ENCODE measurements at regions not wholly inside any gene's neighbourhood (a gene's known extent, or its start where the extent isn't known, plus 50 kb on each side); places are given as distances from the start of the nearest gene placed in this dataset.
"Not testable (repeated sequence)": the region's sequence is repeated elsewhere in the genome, so short reads cannot be mapped to it uniquely, and the experiment has no call there.

DNA sequence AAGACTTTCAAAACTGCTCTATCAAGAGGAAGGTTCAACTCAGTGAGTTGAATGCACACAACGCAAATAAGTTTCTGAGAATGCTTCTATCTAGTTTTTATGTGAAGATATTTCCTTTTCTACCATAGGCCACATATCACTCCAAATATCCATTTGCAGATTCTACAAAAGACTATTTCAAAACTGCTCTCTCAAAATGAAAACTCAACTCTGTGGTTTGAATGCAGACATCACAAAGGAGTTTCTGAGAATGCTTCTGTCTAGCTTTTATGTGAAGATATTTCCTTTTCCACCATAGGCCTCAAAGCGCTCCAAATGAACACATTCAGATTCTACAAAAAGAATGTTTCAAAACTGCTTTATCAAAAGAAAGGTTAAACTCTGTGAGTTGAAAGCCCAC lies 1093.1 kb upstream of the DEFB115 start:
- DNase-seq (ENCODE audit: insufficient read length, low spot score); FAIRE-seq: not testable (repeated sequence)

DNA sequence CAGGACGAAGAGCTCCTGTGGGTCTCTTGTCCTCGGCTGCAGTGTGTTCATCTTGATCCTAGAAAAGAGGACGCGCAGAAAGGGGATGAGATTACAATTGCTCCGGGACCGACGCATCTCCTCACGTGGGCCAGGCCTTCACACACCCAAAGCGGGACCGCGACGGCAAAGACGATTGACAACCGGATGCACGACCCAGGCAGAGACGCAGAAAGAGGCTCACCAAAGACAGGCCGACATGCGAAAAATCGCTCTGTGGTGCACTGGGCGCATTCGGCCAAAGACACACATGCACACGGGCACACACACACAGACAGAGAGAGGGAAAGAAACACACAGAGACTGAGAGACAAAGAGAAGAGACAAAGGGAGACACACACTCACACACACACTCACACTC lies 1089.9 kb upstream of the DEFB115 start:
- no peak for FAIRE-seq
- no peak for DNase-seq (ENCODE audit: insufficient read length, low spot score)
- no peak for TF ChIP-seq POLR2A (IDR thresholded peaks at IDR 0.05; ENCODE audit: low read depth, low read length)

DNA sequence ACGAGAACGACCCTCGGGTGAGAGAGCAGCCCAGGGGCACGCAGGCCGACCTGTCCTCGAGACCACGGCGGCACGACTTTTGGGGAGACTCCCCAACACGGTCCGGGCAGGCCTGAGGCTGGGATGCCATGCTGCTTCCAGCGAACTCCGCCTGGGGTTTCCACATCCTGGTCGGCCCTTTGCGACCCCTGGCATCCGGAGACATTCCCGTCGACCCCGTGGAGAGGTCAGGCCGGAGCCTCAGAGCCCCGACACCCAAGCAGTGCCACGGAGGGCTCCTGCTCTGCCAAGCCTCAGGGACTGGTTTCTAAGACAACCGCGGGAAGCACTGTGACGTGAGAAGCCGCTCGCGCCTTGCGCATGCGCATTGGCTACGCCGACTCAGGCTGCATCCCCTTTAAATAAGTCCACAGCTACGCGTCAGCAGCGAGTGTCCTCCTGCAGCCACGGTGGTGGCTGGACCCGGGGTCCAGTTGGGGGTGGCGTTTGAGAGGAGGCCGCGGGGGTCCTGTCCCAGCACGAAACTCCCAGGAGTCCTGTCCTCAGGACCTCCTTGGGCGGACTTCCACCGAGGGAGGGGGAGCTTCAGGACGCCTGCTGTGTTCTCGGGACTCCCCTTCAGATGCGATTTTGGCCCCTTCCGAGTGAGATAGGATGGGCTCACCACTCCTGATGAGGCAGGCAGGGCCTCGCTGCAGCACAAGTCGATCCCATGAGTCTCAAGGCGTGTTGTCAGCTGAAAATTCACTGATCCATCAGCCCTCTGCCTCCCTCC lies 1089.3 kb upstream of the DEFB115 start:
- TF ChIP-seq POLR2A (IDR thresholded peaks at IDR 0.05; ENCODE audit: low read depth, low read length), result no peak
- DNase-seq (ENCODE audit: insufficient read length, low spot score), result no peak
- FAIRE-seq, result no peak

DNA sequence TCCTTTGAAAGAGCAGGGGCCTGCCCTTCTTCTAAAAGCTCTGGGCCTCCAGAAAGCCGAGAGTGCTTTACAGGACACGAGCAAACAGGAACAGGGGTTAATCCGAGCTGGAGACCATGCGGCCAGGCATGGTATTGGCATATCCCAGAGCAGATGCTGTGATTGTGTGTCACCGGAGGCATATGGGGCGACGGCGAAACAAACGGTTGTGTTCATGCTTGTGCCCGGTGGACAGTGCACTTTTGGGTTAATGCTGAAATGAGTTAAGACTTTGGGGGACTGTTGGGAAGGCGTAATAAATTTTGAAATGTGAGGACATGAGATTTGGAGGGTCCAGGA lies 1088.7 kb upstream of the DEFB115 start:
- FAIRE-seq, result no peak
- no peak for TF ChIP-seq POLR2A (IDR thresholded peaks at IDR 0.05; ENCODE audit: low read depth, low read length)
- DNase-seq (ENCODE audit: insufficient read length, low spot score), result no peak

DNA sequence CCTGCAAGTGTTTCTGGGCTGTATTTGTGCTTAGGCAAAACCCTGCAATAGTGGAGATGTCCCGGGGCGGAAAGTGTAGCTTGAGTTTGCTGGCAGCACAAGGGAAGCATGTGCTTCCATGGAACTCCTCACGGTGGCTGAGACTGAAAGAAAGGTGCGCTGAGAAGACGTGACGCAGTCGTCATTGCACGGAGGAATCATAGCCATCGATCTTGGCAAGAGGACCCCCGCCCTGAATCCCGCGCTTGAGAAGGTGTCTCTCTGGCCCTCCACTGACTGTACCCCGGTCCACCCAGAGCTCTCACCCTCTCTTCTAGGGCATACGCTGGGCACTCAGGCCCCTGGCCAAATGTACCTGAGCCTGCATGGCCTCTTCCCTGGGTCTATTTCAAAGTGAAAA lies 1081.8 kb upstream of the DEFB115 start:
- no peak for DNase-seq (ENCODE audit: insufficient read length, low spot score)
- FAIRE-seq, result no peak
- TF ChIP-seq POLR2A (IDR thresholded peaks at IDR 0.05; ENCODE audit: low read depth, low read length), result no peak

DNA sequence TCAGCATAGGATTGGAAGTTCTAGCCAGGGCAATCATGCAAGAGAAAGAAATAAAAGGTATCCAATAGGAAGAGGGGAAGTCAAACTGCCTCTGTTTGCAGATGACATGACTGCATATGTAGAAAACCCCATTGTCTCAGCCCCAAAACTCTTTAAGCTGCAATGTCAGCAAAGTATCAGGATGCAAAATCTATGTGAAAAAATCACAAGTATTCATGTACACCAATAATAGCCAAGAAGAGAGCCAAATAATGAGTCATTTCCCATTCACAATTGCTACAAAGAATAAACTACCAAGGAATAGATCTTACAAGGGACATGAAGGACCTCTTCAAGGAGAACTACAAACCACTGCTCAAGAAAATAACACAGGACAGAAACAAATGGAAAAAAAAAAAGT lies 1074.3 kb upstream of the DEFB115 start:
- not testable (repeated sequence) for FAIRE-seq; DNase-seq (ENCODE audit: insufficient read length, low spot score)

DNA sequence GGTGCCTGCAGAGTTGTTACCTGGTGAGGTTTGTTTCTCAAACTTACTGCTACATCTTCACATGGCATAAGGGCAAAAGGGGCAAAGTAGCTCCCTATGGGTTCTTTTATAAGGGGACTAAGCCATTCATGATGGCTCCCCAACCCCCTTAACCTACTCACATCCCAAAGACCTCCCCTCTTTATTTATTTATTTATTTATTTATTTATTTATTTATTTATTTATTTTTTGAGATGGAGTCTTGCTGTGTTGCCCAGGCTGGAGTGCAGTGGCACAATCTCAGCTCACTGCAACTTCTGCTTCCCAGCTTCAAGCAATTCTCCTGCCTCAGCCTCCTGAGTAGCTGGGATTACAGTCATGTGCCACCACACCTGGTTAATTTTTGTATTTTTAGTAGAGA lies 1065.7 kb upstream of the DEFB115 start:
- not testable (repeated sequence) for DNase-seq (ENCODE audit: insufficient read length, low spot score); FAIRE-seq

DNA sequence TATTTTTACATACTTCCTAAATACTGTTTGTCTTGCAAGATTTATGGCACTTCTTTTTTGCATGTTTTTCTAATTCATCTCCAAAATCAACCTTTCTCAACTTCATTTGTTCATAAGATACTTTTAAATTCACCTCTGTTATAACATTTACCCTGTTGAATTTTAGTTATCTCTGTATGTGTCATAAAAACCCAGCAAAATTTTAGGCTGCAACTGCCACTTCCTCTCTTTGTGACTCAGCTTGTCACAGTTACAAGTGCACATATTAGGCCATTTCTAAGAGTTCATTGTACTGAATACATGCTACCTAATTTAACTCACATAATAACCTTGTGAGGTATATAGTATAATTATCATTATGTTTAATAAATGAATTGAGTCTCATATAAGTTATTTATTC lies 1023.0 kb upstream of the DEFB115 start:
- DNase-seq (ENCODE audit: insufficient read length, low spot score); FAIRE-seq: not testable (repeated sequence)

DNA sequence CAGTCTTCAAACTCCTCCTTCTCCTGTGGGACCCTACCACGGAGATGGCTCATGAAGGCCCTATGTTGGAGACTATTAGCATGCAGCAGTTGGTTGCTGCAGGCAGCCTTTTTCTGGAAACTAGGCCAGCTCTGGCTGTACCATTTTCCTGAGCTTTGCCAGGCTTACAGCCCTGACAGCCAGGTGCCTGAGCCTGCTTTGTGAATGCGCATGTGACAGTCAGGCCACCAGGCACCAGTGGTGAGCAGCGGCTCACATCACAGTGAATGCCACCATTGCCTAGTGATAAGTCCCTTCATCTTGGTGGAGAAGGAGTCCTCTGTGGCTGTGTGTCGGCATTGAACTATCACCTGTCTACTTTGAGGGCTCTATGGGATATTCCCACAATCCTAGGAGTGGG lies 982.4 kb upstream of the DEFB115 start:
- FAIRE-seq; DNase-seq (ENCODE audit: insufficient read length, low spot score): not testable (repeated sequence)

DNA sequence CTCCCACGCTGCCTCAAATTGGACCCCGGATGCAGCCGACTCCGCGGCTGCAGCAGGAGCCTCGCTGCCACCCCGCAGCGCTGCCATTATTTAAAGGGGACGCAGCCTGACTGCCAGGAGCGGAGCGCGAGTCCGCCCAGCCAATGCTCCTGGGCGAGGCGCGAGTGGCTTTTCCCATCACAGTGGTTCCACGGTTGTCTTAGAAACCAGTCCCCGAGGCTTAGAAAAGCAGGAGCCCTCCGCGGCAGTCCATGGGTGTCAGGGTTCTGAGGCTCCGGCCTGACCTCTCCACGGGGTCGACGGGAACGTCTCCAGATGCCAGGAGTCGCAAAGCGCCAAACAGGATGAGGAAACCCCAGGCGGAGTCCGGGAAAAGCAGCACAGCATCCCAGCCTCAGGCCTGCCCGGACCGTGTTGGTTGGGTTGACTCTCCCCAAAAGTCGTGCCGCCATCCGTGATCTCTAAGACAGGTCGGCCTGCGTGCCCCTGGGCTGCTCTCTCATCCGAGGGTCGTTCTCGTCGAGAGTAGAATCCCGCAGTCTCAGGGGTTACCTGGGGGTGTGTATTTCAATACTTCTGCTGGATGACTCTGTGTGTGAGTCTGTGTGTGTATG lies 975.8 kb upstream of the DEFB115 start:
- DNase-seq (ENCODE audit: insufficient read length, low spot score) (no peak), FAIRE-seq (no peak)
- no peak for TF ChIP-seq POLR2A (IDR thresholded peaks at IDR 0.05; ENCODE audit: low read depth, low read length)

DNA sequence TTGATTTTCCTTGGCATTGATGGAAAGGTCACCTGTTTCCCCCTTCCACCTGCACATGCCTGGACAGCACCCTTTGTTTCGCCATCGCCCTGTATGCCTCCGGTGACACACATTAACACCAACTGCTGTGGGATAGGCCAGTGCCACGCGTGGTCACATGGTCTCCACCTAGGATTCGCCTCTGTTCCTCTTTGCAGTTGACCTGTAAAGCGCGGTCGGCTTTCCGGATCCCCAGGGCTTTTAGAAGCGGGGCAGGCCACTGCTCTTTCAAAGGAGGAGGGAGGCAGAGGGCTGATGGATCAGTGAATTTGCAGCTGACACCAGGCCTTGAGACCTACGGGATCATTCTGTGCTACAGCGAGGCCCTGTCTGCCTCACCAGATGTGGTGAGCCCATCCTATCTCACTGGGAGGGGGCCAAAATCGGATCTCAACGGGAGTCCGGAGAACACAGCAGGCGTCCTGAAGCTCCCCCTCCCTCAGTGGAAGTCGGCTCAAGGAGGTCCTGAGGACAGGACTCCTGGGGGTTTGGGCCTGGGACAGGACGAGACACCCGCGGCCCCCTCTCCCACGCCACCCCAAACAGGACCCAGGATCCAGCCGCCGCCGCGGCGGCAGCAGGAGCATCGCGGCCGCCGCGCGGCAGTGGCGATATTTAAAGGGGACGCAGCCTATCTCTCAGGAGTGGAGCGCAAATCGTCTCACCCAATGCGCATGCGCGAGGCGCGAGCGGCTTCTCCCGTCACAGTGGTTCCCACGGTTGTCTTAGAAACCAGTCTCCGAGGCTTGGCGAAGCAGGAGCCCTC lies 973.8 kb upstream of the DEFB115 start:
- FAIRE-seq; DNase-seq (ENCODE audit: insufficient read length, low spot score): not testable (repeated sequence)

DNA sequence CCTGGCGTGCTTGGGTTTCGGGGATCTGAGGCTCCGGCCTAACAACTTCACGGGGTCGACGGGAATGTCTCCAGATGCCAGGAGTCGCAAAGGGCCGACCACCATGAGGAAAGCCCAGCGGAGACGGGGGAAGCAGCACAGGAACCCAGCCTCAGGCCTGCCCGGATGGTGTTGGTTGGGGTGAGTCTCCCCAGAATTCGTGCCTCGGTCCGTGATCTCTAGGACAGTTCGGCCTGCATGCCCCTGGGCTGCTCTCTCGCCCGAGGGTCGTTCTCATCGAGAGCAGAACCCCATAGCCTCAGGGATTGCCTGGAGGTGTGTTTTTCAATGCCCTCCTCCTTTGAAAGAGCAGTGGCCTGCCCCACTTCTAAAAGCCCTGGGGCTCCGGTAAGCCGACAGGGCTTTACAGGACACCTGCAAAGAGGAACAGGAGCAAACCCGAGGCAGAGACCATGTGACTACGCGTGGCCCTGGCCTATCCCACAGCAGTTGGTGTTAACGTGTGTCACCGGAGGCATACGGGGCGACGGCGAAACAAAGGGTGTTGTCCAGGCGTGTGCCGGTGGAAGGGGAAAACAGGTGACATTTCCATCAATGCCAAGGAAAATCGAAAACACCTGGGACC lies 973.1 kb upstream of the DEFB115 start:
- no peak for FAIRE-seq
- TF ChIP-seq POLR2A (IDR thresholded peaks at IDR 0.05; ENCODE audit: low read depth, low read length), result no peak

DNA sequence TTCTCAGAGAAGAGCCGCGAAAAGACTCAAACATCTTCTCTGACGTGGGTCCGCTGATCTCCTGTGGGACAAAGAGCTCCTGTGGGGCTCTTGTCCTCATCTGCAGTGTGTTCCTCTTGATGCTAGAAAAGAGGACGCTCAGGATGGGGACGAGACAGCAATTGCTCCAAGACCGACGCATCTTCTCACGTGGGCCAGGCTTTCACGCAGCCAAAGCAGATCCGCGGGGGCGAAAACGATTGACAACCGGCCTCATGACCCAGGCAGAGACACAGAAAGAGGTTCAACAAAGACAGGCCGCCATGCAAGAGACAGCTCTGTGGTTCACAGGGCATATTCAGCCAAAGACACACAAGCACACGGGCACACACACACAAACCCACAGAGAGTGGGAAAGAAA lies 971.8 kb upstream of the DEFB115 start:
- FAIRE-seq (no peak), DNase-seq (ENCODE audit: insufficient read length, low spot score) (no peak)

More for the DNA sequence above, 973.1 kb upstream of the DEFB115 start:
- DNase-seq (ENCODE audit: insufficient read length, low spot score), result no peak

DNA sequence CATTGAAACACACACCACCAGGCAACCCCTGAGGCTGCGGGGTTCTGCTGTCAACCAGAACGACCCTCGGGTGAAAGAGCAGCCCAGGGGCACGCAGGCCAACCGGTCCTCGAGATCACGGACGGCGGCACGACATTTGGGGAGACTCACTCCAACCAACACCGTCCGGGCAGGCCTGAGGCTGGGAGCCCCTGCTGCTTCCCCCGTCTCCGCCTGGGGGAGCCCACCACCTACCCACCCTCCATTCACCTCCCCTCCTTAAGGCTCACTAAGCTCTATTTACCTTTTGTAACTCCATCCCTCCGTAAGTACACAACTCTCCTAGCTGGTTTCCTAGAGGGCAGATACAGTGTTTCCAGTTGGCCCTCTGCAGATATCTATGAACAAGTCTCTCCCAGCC lies 971.3 kb upstream of the DEFB115 start:
- no peak for DNase-seq (ENCODE audit: insufficient read length, low spot score)

More for the DNA sequence above, 971.8 kb upstream of the DEFB115 start:
- no peak for TF ChIP-seq POLR2A (IDR thresholded peaks at IDR 0.05; ENCODE audit: low read depth, low read length)

DNA sequence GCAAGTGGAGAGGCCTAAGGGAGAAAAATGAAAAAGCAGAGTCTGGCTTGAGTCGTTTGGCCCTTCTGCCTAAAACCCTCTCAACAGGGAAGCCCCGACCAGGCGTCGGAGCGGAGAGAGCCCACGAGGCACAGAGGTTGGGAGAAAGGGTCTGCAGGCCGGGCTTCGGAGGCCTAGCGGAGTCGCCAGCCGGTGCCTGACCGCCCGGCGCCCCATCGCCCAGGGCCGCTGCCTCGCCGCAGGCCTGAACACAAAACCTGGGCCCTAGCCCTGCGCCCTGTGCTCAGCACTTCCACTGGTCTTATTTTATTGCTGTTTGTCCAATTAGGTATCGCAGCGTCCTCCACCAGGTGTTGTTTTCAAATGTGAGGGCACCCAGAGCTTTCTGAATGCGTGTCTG lies 970.0 kb upstream of the DEFB115 start:
- FAIRE-seq; DNase-seq (ENCODE audit: insufficient read length, low spot score): not testable (repeated sequence)

More for the DNA sequence above, 971.3 kb upstream of the DEFB115 start:
- FAIRE-seq, result no peak
- no peak for TF ChIP-seq POLR2A (IDR thresholded peaks at IDR 0.05; ENCODE audit: low read depth, low read length)

Measured in H54 (cell line).